Stimulated activated CD8-positive, alpha-beta memory T cell treated with anti-CD3 and anti-CD28 coated beads, Interleukin-2, amount 100 ng/mL, for 48 hours (primary cell): ENCODE measurements at regions not wholly inside any gene's neighbourhood (a gene's known extent, or its start where the extent isn't known, plus 50 kb on each side); places are given as distances from the start of the nearest gene placed in this dataset.

Experiments used
- DNase-seq, 2 donors: peaks; one replicate each; pipeline ENCODE4 v3.0.0-alpha.2; 2020; ENCODE audit warnings: low read depth in 2 of 2

DNA sequence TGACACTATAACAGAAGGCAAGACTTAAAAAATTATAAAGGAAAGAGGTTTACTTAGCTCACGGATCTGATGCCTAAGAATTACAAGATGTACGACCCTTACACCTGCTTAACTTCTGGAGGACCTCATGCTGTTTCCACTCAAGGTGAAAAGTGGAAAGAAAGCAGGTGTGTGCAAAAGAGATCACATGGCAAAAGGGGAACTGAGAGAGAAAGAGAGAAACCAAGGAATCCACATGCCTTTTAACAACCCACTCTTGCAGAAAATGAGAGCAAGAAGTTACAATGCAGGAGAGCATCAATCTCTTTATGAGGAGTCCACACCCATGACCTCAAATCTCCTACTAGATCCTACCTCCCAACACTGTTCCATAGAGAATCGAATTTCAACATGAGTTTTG lies 2382.2 kb downstream of the TP53TG3F start:
- DNase-seq = no peak

DNA sequence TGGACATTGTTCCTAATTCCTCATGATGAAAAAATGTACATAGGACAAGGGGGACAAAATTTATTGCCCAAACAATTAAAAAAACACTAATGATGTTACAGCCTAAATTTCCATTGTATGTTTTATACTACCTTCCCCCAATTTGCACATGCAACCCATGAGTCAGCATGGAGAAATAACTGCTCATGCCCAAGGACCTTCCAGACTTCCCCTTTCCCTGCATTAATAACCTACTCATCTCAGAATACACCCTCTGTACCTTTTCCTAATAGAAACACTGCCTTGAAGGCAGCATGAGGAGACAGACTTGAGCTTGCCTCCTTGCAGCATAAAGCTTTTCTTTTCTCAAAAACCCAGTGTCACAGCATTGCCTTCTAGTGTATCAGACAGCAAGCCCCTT lies 2402.8 kb downstream of the TP53TG3F start:
- DNase-seq = no peak

DNA sequence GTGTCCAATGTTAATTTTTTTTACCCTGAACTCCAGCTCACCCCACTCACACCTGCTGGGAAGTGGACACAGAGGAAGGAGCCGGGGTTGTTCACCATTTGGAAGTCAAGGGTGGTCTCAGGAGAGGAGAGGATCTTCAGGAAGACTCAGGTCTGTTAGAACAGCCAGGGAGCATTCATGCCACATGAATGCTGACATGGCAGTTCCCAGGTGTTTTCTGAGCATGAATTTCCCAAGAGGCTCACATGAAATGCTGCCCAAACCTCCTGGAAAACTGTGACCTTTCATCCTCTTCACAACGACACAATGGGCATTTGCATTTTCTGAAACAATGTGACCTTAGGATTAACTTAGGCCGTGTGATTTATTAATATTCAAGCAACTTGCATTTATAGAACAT lies 2409.2 kb downstream of the TP53TG3F start:
- DNase-seq = no peak

DNA sequence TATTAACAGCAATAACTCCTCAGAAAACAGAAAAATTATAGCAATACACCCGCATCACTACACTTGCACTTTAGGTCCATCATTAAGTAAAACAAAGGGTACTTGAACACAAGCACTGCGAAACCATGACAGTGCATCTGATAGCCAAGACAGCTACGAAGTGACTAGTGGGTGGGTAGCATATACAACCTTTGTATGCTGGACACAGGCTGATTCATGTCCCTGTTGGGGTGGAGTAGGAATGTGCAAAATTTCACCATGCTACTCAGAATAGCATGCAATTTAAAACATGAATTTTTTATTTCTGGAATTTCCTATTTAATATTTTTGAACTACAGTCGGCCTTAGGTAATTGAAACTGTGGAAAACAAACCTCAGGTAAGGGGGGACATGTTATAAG lies 2414.1 kb downstream of the TP53TG3F start:
- DNase-seq = no peak

GRCh38 chr16:35881654-35882053 lies 2422.2 kb downstream of the TP53TG3F start:
- DNase-seq = no peak

DNA sequence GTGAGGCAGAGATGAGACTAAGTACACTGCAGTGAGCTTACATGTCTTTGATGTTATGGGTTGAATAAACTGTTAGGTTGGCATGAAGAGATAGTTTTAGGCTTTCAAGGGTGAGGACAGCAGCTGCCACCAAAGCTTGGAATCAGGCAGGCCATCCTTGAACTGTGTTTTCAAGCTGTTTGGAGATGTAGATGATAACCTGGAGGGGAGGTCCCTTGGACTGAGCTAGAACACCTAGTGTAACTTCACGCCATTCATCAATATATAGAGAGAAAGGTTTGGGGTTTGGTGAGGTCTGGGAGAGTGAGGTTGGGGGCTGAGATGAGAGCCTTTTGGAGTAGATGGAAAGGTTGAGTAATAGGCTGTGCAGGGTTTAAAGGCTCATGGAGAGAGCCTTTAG lies 2447.0 kb downstream of the TP53TG3F start:
- DNase-seq = no peak

- DNase-seq = no peak
Observed at GRCh38 chr16:35908152-35908551, 2448.7 kb downstream of the TP53TG3F start.

- no peak for DNase-seq
Observed at GRCh38 chr16:35908942-35909341, 2449.5 kb downstream of the TP53TG3F start.

- no peak for DNase-seq
Observed at GRCh38 chr16:35909351-35909954, 2450.0 kb downstream of the TP53TG3F start.

DNA sequence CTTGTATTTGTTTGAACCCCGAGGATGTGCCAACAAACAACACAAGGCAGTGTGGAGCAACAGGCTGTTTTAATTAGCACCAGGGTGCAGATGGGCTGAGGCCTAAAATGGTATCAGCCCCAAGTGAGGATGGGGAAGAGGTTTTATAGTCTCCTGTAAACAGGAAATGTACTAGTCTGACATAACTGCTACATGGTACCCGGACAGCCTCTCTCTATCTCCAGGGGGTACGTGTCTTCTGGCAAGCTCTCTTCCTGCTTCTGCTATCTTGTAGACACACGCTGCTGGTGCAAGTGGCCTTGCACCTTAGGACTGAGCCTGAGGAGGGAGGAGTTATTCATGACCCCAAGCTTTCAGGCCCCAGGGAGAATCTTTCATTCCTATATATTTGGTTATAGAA lies 2451.0 kb downstream of the TP53TG3F start:
- no peak for DNase-seq

GRCh38 chr16:35911899-35912298 lies 2452.5 kb downstream of the TP53TG3F start:
- DNase-seq = no peak

DNA sequence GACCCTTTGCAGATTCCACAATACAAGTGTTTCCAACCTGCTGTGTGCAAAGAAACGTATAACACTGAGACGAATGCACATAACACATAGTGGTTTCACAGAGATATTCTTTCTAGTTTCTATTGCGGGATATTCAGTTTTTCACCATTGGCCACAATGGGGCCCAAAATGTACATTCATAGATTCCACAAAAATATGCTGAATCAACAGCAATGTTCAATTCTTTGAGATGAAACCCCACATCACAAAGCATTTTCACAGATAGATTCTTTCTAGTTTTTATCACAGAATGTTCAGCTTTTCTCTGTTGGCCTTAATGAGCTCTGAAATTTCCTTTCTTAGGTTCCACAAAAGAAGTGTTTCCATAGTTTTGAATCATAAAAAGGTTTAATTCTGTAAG lies 2472.3 kb downstream of the TP53TG3F start:
- no peak for DNase-seq
